Neural cell (in vitro differentiated cells): ENCODE measurements at regions not wholly inside any gene's neighbourhood (a gene's known extent, or its start where the extent isn't known, plus 50 kb on each side); places are given as distances from the start of the nearest gene placed in this dataset.
A peak's percentile ranks its signal among the peaks of the same experiment; 100 is the strongest.

Experiments
- EP300 ChIP-seq: fragments of 450-650 bp; conservative IDR thresholded peaks from 2 replicates; pipeline ENCODE4 v1.6.1; 2014; ENCODE audit warnings: antibody characterized with exemption, mild to moderate bottlenecking, moderate library complexity; ENCODE audit not compliant: poor library complexity, severe bottlenecking
- MXI1 ChIP-seq: fragments of 450-650 bp; conservative IDR thresholded peaks from 2 replicates; pipeline ENCODE4 v1.6.1; 2014; ENCODE audit warnings: antibody characterized with exemption, mild to moderate bottlenecking; ENCODE audit not compliant: poor library complexity, severe bottlenecking
- POLR2AphosphoS5 ChIP-seq: IDR thresholded peaks from 2 replicates; pipeline ENCODE4 v1.6.1; 2012
- REST ChIP-seq: IDR thresholded peaks from 2 replicates; pipeline ENCODE4 v1.6.1; 2012; ENCODE audit warnings: borderline replicate concordance
- TF ChIP-seq, protein P1 (sequence below): fragments of 450-650 bp; IDR thresholded peaks from 2 replicates; pipeline ENCODE4 v1.5.1; 2014; ENCODE audit warnings: antibody characterized with exemption, mild to moderate bottlenecking, moderate library complexity; ENCODE audit not compliant: poor library complexity, severe bottlenecking

DNA sequence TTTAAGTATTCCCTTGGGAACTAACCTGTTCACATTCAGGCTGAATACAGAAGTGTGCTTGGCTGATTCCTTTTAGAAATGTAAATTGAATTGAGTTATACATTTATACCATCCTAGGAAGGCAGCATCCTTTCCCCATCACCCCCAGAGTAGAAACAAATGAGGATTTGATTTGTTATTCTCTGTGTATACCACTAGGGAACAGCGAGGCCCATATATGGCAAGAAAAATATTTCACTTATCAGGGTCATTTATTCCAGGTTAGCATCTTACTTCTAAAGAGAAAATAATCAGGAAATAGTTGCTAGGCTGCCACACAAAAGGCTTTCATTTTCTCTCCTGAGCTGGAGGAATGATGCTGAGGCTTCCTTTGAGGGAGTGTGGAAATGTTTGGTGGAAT is 516.9 kb downstream of the PIK3C3 start:
- TF ChIP-seq, protein P1, sequence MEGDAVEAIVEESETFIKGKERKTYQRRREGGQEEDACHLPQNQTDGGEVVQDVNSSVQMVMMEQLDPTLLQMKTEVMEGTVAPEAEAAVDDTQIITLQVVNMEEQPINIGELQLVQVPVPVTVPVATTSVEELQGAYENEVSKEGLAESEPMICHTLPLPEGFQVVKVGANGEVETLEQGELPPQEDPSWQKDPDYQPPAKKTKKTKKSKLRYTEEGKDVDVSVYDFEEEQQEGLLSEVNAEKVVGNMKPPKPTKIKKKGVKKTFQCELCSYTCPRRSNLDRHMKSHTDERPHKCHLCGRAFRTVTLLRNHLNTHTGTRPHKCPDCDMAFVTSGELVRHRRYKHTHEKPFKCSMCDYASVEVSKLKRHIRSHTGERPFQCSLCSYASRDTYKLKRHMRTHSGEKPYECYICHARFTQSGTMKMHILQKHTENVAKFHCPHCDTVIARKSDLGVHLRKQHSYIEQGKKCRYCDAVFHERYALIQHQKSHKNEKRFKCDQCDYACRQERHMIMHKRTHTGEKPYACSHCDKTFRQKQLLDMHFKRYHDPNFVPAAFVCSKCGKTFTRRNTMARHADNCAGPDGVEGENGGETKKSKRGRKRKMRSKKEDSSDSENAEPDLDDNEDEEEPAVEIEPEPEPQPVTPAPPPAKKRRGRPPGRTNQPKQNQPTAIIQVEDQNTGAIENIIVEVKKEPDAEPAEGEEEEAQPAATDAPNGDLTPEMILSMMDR = peak; percentile 52
- TF ChIP-seq POLR2AphosphoS5 (no peak), EP300 (no peak), MXI1 (no peak), REST (no peak)
